Pons (tissue), 1 donor: ENCODE measurements at regions not wholly inside any gene's neighbourhood (a gene's known extent, or its start where the extent isn't known, plus 50 kb on each side); places are given as distances from the start of the nearest gene placed in this dataset.

Experiments
- DNase-seq: peaks from one replicate; pipeline ENCODE4 v3.0.0-alpha.2; 2016; ENCODE audit warnings: low spot score

DNA sequence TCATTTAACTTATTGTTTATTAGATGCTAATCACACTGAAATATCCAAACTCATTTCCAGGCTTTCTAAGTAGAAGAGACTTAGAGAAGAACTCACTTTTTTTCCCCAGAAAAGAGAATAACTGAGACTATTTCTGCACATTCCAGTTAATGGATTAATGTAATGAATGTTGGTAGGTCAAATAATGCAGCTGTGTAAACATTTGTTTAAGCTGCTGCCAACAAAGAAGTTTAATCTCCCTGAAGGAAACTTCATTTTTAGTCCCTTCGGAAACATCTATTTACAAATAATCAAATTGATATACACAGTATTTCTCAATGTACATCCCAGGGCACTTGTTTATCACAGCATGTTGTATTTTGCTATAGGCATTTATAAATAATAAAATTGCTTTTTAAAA lies 126.9 kb downstream of the KCNS3 start:
- DNase-seq, result no peak

DNA sequence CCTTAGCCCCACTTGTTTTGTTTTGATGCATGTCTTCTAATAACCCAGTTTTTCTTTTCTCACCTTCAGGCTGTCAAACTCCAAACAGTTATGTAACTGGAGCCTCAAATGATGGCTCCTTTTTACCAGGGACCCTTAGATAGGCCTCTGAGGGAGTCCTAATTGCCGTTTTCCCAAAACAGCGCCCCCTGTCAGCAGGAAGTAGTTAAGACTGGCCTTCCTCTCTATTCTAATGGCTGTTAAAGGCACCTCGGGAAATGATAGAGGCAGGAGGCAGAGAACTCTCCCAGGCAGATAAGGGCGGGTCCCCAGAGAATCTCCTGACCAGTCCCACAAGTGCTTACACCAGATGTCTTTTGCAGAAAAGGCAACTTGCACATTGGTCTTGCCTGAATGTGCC lies 123.2 kb downstream of the KCNS3 start:
- DNase-seq, result no peak

DNA sequence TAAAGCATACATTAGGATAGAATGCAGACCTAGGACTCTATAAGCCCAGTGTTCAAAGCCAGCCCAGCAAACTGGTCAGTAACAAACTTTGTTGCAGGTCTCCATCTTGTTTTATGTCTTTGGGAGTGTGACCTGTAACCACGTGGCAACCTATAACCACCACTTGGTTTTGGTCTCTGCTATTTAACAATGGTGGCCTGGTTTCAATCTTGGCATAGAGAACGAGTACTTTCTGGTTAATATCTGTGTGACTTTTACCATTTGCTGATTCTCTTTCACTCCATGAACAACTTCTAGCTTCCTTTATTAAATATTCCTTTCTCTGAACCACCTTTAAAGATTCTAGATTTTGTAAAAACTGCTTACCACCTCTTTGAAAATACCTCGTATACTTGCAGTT lies 118.5 kb downstream of the KCNS3 start:
- DNase-seq, result no peak

DNA sequence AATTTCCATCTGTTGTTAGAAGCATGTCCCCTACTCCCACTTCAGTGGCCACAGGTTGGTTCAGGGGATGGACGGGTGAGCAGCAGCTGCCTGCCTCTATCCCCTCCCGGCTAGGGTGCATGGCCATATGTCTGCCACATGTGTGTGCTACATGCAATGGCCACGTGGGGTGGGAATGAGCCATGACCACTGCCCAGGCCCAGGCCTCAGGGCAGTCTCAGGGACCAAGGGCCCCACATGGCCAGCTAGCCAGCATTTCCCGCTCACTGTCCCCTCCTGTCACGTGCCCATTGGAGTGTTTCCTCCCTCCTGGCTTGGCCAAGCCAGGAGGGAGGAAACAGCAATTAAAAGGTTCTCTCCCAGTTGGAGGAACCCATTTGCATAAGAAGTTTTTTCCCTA lies 117.1 kb downstream of the KCNS3 start:
- no peak for DNase-seq
